ENCODE measurements at regions not wholly inside any gene's neighbourhood (a gene's known extent, or its start where the extent isn't known, plus 50 kb on each side); places are given as distances from the start of the nearest gene placed in this dataset.

DNA sequence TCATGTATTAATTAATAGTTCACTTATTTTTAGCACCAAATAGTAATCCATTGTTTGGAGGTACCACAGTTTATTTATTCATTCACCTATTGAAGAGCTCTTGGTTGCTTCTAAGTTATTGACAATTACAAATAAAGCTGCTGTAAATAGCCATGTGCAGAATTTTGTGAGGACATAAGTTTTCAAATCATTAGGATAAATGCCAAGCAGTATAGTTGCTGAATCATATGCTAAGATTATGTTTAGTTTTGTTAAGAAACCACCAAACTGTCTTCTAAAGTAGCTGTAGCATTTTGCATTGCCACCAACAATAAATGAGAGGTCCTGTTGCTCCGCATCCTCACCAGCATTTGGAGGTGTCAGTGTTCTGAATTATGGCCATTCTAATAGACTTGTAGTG lies 2126.8 kb downstream of the PCDH9 start:
- Histone ChIP-seq H2AFZ (ENCODE audit: low read depth, low read length) (no peak overlapping the region), H3K36me3 (ENCODE audit: control insufficient read depth in 2 of 2, extremely low read depth in 1 of 2, insufficient read depth in 2 of 2, low read length in 2 of 2) (no peaks in the 10 kb centered on the region), H3K4me2 (ENCODE audit: insufficient read depth, low read length) (no peak overlapping the region), H3K9me3 (replicated peaks; ENCODE audit: control insufficient read depth, insufficient read depth, low read length) (no peaks in the 10 kb centered on the region), H4K20me1 (replicated peaks; ENCODE audit: control insufficient read depth, extremely low read depth, insufficient read depth, low read length) (no peaks in the 10 kb centered on the region), H3K79me2 (ENCODE audit: control insufficient read depth, insufficient read depth, low read length) (no peaks in the 10 kb centered on the region), H3K4me3 (replicated peaks in 1 of 3; ENCODE audit: insufficient read depth in 1 of 3, low read depth in 1 of 3, low read length in 3 of 3) (no peak overlapping the region), H3K27ac (ENCODE audit: insufficient read depth, low read depth, low read length) (no peak overlapping the region), H3K9me1 (replicated peaks; ENCODE audit: control insufficient read depth, extremely low read depth, insufficient read depth, low read length) (no peaks in the 10 kb centered on the region), H3K27me3 (ENCODE audit: control insufficient read depth in 2 of 2, insufficient read depth in 2 of 2, low read length in 2 of 2) (no peaks in the 10 kb centered on the region), H3K4me1 (ENCODE audit: control insufficient read depth, extremely low read depth, insufficient read depth, low read length) (no peaks in the 10 kb centered on the region), H3K9ac (replicated peaks; ENCODE audit: extremely low read depth, insufficient read depth, low read length) (no peak overlapping the region)
- POLR2A ChIA-PET, result no interaction called here
- TF ChIP-seq FOS (IDR thresholded peaks at IDR 0.05; ENCODE audit: borderline replicate concordance, insufficient read depth, low read length), result no peak
- TF ChIP-seq MYC (IDR thresholded peaks at IDR 0.05; ENCODE audit: low read depth, low read length), result no peak
- no peak for TF ChIP-seq EZH2 (IDR thresholded peaks at IDR 0.05; ENCODE audit: borderline replicate concordance, low read depth, low read length, severe bottlenecking)
- TF ChIP-seq JUN (IDR thresholded peaks at IDR 0.05; ENCODE audit: borderline replicate concordance, insufficient read depth, insufficient read length, low read depth), result no peak
- TF ChIP-seq GATA2 (IDR thresholded peaks at IDR 0.05; ENCODE audit: insufficient read depth, insufficient read length, low read depth, low read length), result no peak
- no peak for TF ChIP-seq POLR2A (IDR thresholded peaks at IDR 0.05; ENCODE audit: low read depth, low read length)
- no peak for TF ChIP-seq POLR2AphosphoS5 (IDR thresholded peaks at IDR 0.05; ENCODE audit: insufficient read depth, low read depth, low read length)
- TF ChIP-seq, protein P1, sequence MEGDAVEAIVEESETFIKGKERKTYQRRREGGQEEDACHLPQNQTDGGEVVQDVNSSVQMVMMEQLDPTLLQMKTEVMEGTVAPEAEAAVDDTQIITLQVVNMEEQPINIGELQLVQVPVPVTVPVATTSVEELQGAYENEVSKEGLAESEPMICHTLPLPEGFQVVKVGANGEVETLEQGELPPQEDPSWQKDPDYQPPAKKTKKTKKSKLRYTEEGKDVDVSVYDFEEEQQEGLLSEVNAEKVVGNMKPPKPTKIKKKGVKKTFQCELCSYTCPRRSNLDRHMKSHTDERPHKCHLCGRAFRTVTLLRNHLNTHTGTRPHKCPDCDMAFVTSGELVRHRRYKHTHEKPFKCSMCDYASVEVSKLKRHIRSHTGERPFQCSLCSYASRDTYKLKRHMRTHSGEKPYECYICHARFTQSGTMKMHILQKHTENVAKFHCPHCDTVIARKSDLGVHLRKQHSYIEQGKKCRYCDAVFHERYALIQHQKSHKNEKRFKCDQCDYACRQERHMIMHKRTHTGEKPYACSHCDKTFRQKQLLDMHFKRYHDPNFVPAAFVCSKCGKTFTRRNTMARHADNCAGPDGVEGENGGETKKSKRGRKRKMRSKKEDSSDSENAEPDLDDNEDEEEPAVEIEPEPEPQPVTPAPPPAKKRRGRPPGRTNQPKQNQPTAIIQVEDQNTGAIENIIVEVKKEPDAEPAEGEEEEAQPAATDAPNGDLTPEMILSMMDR (IDR thresholded peaks at IDR 0.05; ENCODE audit: extremely low read depth in 1 of 2, insufficient read depth in 1 of 2, low read depth in 1 of 2, low read length in 2 of 2), result no peak
- TF ChIP-seq, protein P2, sequence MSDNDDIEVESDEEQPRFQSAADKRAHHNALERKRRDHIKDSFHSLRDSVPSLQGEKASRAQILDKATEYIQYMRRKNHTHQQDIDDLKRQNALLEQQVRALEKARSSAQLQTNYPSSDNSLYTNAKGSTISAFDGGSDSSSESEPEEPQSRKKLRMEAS (IDR thresholded peaks at IDR 0.05; ENCODE audit: insufficient read depth, insufficient read length), result no peak
- dilution Hi-C loops (cut with MboI; ENCODE audit: extremely low pct_ligation_motif_present, low sequenced_read_pairs) (no loop called here), intact Hi-C loops (cut with micrococcal nuclease) (no loop called here)
- no TSS peak for BruUV-seq (replicated peaks)
- FAIRE-seq, result no peak
- no peak for DNase-seq (ENCODE audit: low read depth, low spot score)
- CTCF ChIA-PET, result no interaction called here

Measured in endothelial cell of umbilical vein (primary cell).